ENCODE measurements at regions not wholly inside any gene's neighbourhood (a gene's known extent, or its start where the extent isn't known, plus 50 kb on each side); places are given as distances from the start of the nearest gene placed in this dataset.
A peak's percentile ranks its signal among the peaks of the same experiment; 100 is the strongest.

GRCh38 chr2:43115881-43116280, 110.5 kb downstream of the ZFP36L2 start:
- FAIRE-seq (no peak), DNase-seq (ENCODE audit: insufficient read length, low spot score) (no peak)

GRCh38 chr2:43114210-43114609, 112.2 kb downstream of the ZFP36L2 start:
- TF ChIP-seq POLR2A (IDR thresholded peaks at IDR 0.05; ENCODE audit: low read depth, low read length) (no peak), SPI1 (IDR thresholded peaks at IDR 0.05; ENCODE audit: low read depth, low read length) (no peak), TAF1 (IDR thresholded peaks at IDR 0.05; ENCODE audit: low read depth, low read length) (no peak), PAX5 (IDR thresholded peaks at IDR 0.05; ENCODE audit: insufficient read depth, low read length, severe bottlenecking) (no peak), POU2F2 (IDR thresholded peaks at IDR 0.05; ENCODE audit: low read depth, low read length) (no peak), POLR2AphosphoS5 (IDR thresholded peaks at IDR 0.05; ENCODE audit: low read depth, low read length) (no peak)
- FAIRE-seq (no peak), DNase-seq (ENCODE audit: insufficient read length, low spot score) (no peak)

More at GRCh38 chr2:43115881-43116280, 110.5 kb downstream of the ZFP36L2 start:
- TF ChIP-seq POU2F2 (IDR thresholded peaks at IDR 0.05; ENCODE audit: low read depth, low read length) (no peak), POLR2A (IDR thresholded peaks at IDR 0.05; ENCODE audit: low read depth, low read length) (no peak), SPI1 (IDR thresholded peaks at IDR 0.05; ENCODE audit: low read depth, low read length) (no peak), TAF1 (IDR thresholded peaks at IDR 0.05; ENCODE audit: low read depth, low read length) (no peak), POLR2AphosphoS5 (IDR thresholded peaks at IDR 0.05; ENCODE audit: low read depth, low read length) (no peak), PAX5 (IDR thresholded peaks at IDR 0.05; ENCODE audit: insufficient read depth, low read length, severe bottlenecking) (no peak)

GRCh38 chr2:43111788-43112554, 114.4 kb downstream of the ZFP36L2 start:
- no peak for DNase-seq (ENCODE audit: insufficient read length, low spot score)
- no peak for TF ChIP-seq POLR2AphosphoS5 (IDR thresholded peaks at IDR 0.05; ENCODE audit: low read depth, low read length)
- no peak for FAIRE-seq

- TF ChIP-seq POLR2AphosphoS5 (IDR thresholded peaks at IDR 0.05; ENCODE audit: low read depth, low read length): no peak
- no peak for TF ChIP-seq POU2F2 (IDR thresholded peaks at IDR 0.05; ENCODE audit: low read depth, low read length)
- TF ChIP-seq POLR2A (IDR thresholded peaks at IDR 0.05; ENCODE audit: low read depth, low read length): no peak
- TF ChIP-seq PAX5 (IDR thresholded peaks at IDR 0.05; ENCODE audit: insufficient read depth, low read length, severe bottlenecking): no peak
- no peak for TF ChIP-seq SPI1 (IDR thresholded peaks at IDR 0.05; ENCODE audit: low read depth, low read length)
- TF ChIP-seq TAF1 (IDR thresholded peaks at IDR 0.05; ENCODE audit: low read depth, low read length): no peak
- FAIRE-seq (no peak), DNase-seq (ENCODE audit: insufficient read length, low spot score) (no peak)
Measured at GRCh38 chr2:43110442-43110871, 115.9 kb downstream of the ZFP36L2 start.

- TF ChIP-seq POLR2A (IDR thresholded peaks at IDR 0.05; ENCODE audit: low read depth, low read length) (no peak), SPI1 (IDR thresholded peaks at IDR 0.05; ENCODE audit: low read depth, low read length) (peak; percentile 49)
- FAIRE-seq (no peak), DNase-seq (ENCODE audit: insufficient read length, low spot score) (no peak)
Measured at GRCh38 chr2:43109261-43109743, 117.1 kb downstream of the ZFP36L2 start.

GRCh38 chr2:43107679-43108078, 118.7 kb downstream of the ZFP36L2 start:
- no peak for TF ChIP-seq POU2F2 (IDR thresholded peaks at IDR 0.05; ENCODE audit: low read depth, low read length)
- no peak for TF ChIP-seq POLR2A (IDR thresholded peaks at IDR 0.05; ENCODE audit: low read depth, low read length)
- TF ChIP-seq TAF1 (IDR thresholded peaks at IDR 0.05; ENCODE audit: low read depth, low read length): no peak
- no peak for TF ChIP-seq POLR2AphosphoS5 (IDR thresholded peaks at IDR 0.05; ENCODE audit: low read depth, low read length)
- no peak for TF ChIP-seq SPI1 (IDR thresholded peaks at IDR 0.05; ENCODE audit: low read depth, low read length)
- TF ChIP-seq PAX5 (IDR thresholded peaks at IDR 0.05; ENCODE audit: insufficient read depth, low read length, severe bottlenecking): no peak
- no peak for FAIRE-seq
- DNase-seq (ENCODE audit: insufficient read length, low spot score): no peak

GRCh38 chr2:43106559-43107527, 119.6 kb downstream of the ZFP36L2 start:
- no peak for FAIRE-seq
- TF ChIP-seq SPI1 (IDR thresholded peaks at IDR 0.05; ENCODE audit: low read depth, low read length) (peak; percentile 80), TAF1 (IDR thresholded peaks at IDR 0.05; ENCODE audit: low read depth, low read length) (no peak)
- DNase-seq (ENCODE audit: insufficient read length, low spot score): no peak

GRCh38 chr2:43105586-43106558, 120.5 kb downstream of the ZFP36L2 start:
- TF ChIP-seq POLR2AphosphoS5 (IDR thresholded peaks at IDR 0.05; ENCODE audit: low read depth, low read length) (no peak), PAX5 (IDR thresholded peaks at IDR 0.05; ENCODE audit: insufficient read depth, low read length, severe bottlenecking) (no peak), POLR2A (IDR thresholded peaks at IDR 0.05; ENCODE audit: low read depth, low read length) (no peak), SPI1 (IDR thresholded peaks at IDR 0.05; ENCODE audit: low read depth, low read length) (peak; percentile 90), TAF1 (IDR thresholded peaks at IDR 0.05; ENCODE audit: low read depth, low read length) (no peak), POU2F2 (IDR thresholded peaks at IDR 0.05; ENCODE audit: low read depth, low read length) (no peak)
- DNase-seq (ENCODE audit: insufficient read length, low spot score) (no peak), FAIRE-seq (no peak)

GRCh38 chr2:43104763-43105162, 121.6 kb downstream of the ZFP36L2 start:
- no peak for FAIRE-seq
- TF ChIP-seq POLR2A (IDR thresholded peaks at IDR 0.05; ENCODE audit: low read depth, low read length) (no peak), POU2F2 (IDR thresholded peaks at IDR 0.05; ENCODE audit: low read depth, low read length) (no peak), POLR2AphosphoS5 (IDR thresholded peaks at IDR 0.05; ENCODE audit: low read depth, low read length) (no peak), TAF1 (IDR thresholded peaks at IDR 0.05; ENCODE audit: low read depth, low read length) (no peak), SPI1 (IDR thresholded peaks at IDR 0.05; ENCODE audit: low read depth, low read length) (no peak), PAX5 (IDR thresholded peaks at IDR 0.05; ENCODE audit: insufficient read depth, low read length, severe bottlenecking) (no peak)
- no peak for DNase-seq (ENCODE audit: insufficient read length, low spot score)
